ENCODE measurements at regions not wholly inside any gene's neighbourhood (a gene's known extent, or its start where the extent isn't known, plus 50 kb on each side); places are given as distances from the start of the nearest gene placed in this dataset.

- DNase-seq, result no peak
Measured at GRCh38 chr20:40588891-40589290, 100.1 kb downstream of the MAFB start.

GRCh38 chr20:40587038-40587437 lies 102.0 kb downstream of the MAFB start:
- DNase-seq, result no peak

- no peak for DNase-seq
Measured at GRCh38 chr20:40584130-40584809, 104.8 kb downstream of the MAFB start.

- DNase-seq, result no peak
Measured at GRCh38 chr20:40583636-40584035, 105.4 kb downstream of the MAFB start.

- no peak for DNase-seq
Measured at GRCh38 chr20:40583205-40583604, 105.8 kb downstream of the MAFB start.

- no peak for DNase-seq
Measured at GRCh38 chr20:40582531-40582930, 106.5 kb downstream of the MAFB start.

- no peak for DNase-seq
Measured at GRCh38 chr20:40579701-40580100, 109.3 kb downstream of the MAFB start.

- no peak for DNase-seq
Measured at GRCh38 chr20:40578961-40579360, 110.1 kb downstream of the MAFB start.

- no peak for DNase-seq
Measured at GRCh38 chr20:40575851-40576250, 113.2 kb downstream of the MAFB start.

- no peak for DNase-seq
Measured at GRCh38 chr20:40572251-40572650, 116.8 kb downstream of the MAFB start.

- DNase-seq, result no peak
Measured at GRCh38 chr20:40571639-40572038, 117.4 kb downstream of the MAFB start.

- no peak for DNase-seq
Measured at GRCh38 chr20:40568200-40568599, 120.8 kb downstream of the MAFB start.

GRCh38 chr20:40565682-40566040 lies 123.4 kb downstream of the MAFB start:
- no peak for DNase-seq

- no peak for DNase-seq
Measured at GRCh38 chr20:40565001-40565681, 123.9 kb downstream of the MAFB start.

GRCh38 chr20:40563296-40563950 lies 125.6 kb downstream of the MAFB start:
- no peak for DNase-seq

GRCh38 chr20:40562031-40562430 lies 127.0 kb downstream of the MAFB start:
- no peak for DNase-seq

GRCh38 chr20:40561187-40561586 lies 127.8 kb downstream of the MAFB start:
- no peak for DNase-seq

GRCh38 chr20:40558212-40558611 lies 130.8 kb downstream of the MAFB start:
- DNase-seq, result no peak

GRCh38 chr20:40551125-40551530 lies 137.9 kb downstream of the MAFB start:
- DNase-seq, result no peak

GRCh38 chr20:40547483-40548091 lies 141.4 kb downstream of the MAFB start:
- no peak for DNase-seq

- no peak for DNase-seq
Measured at GRCh38 chr20:40545478-40545877, 143.6 kb downstream of the MAFB start.

GRCh38 chr20:40542065-40542464 lies 147.0 kb downstream of the MAFB start:
- no peak for DNase-seq

- DNase-seq, result no peak
Measured at GRCh38 chr20:40540166-40540565, 148.9 kb downstream of the MAFB start.

GRCh38 chr20:40538131-40538530 lies 150.9 kb downstream of the MAFB start:
- DNase-seq, result no peak

Measured in effector CD4-positive, alpha-beta T cell (primary cell).